DMS153 (cell line): ENCODE measurements at regions not wholly inside any gene's neighbourhood (a gene's known extent, or its start where the extent isn't known, plus 50 kb on each side); places are given as distances from the start of the nearest gene placed in this dataset.
"Not testable (repeated sequence)": the region's sequence is repeated elsewhere in the genome, so short reads cannot be mapped to it uniquely, and the experiment has no call there.

Source experiments
- DNase-seq: peaks from one replicate; lab custom pipeline; 2025; lab: John Stamatoyannopoulos, UW

DNA sequence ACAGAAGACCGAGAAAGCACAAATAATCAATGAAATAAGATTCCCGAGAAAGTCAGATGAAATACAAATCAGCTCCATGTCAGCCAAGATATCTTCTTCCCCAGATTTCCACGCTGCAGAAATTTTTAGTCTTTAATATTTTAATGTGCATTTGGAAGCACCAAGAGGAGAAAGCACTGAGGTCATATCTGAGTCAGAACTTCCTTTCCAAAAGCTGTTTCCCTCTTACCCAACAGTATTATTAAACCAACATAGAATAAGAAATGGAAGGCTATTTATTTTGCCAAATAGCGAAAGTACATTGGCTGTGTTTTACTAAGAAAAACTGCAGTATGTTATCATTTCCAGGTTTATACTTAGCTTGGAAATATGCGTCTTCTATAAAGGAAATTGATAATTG is 772.1 kb upstream of the CDH9 start:
- no peak for DNase-seq

DNA sequence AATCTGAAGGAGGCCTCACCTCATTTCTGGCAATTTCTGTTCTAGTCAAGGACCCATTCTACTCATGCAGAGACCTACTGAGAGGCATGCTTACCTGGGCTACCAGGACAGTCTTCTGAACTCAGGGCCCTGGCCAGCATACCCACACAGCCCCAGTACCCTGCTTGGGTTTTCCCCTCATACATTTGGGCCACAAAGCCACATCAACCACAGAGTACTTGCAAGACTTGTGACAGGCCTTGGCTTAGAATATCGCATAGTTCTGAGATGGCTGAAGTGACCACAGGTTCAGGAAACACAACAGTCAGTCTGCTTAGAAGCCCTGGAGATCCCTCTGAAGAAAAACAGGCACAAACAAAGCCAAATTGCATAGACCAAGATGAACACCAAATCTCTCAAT is 758.8 kb upstream of the CDH9 start:
- no peak for DNase-seq

DNA sequence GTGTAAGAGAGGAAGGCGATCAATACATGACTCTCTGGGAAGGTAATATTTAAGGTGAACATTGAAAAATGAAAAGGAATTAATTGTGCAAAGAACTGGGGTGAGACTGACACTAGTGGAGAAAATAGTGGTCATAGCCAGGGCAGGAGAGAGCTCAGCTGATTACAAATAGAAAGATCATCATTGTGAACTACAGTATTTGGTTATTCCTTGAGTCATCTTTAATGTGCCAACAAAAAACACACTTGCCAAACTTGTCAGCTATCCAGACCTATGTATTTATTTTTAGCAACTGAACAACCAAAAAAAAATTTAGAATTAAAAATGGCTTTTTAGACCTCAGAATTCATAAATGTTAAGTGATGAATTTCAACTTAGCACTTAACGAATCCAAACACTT is 749.8 kb upstream of the CDH9 start:
- no peak for DNase-seq

DNA sequence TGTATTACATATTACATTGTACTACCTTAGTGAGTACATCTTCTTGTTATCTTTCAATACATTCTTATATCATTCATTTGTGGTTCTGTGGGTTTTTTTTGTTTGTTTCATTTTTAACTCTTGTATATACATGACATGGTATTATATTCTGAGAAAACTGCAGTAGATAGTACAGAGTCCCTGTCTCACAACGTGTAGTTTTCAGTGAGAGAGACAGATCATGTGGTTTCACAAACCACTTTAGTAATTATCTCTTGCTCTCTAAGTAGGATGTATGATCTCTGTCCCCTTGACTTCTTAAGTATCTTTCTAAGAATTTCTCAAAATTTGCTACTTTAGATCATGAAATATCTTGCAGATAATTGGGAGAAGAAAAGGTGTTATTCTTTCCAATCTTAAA is 745.9 kb upstream of the CDH9 start:
- DNase-seq = no peak

DNA sequence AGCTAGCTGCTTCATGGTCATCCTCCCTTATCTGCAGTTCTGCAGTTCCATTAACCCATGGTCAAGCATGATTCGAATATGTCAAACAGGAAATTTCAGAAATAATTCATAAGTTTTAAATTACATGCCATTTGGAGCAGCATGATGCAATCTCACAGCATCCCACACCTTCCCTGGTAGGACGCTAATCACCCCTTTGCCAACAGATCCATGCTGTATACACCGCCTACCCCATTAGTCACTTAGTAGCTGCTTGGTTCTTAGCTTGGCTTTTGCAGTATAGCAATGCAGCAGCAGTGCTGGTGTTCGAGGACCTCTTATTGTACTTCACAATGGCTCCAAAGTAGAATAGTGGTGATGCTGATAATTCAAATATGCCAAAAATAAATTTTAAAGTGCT is 739.7 kb upstream of the CDH9 start:
- no peak for DNase-seq

DNA sequence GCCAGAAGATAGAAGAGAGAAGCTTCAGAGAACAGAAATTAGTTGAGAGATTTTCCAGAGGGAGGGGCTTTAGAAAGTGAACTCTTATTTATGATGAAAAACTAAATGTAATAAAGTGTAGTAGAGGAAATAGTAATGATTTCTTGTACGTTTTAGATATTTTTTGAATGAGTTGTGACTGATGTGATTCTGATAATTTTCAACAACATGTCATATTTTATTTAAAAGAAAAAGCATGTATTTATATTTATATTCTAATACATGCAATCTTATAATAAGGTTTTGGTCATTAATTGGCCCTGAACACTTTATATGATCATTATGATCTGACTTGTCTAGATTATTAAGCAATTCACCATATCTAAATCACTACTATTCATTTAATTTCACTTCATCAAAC is 735.2 kb upstream of the CDH9 start:
- no peak for DNase-seq

DNA sequence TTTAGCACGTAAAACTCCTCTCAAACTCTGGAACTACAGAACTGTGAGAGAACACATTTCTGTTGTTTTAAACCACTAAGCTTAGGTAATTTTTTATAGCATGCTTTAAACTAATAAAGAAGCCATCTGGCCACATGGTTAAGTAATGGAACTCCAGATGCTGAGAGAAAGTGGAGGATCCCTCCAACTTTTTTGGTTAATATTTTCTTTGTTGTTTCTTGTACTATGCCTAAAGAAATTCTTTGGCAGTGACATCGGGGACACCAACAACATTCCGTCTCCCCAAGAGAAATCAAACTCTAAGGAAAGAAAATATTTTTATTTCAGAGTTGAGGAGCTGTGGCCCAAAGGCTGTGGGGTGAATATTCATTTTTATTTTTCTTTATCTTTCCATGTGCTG is 734.8 kb upstream of the CDH9 start:
- DNase-seq = no peak

DNA sequence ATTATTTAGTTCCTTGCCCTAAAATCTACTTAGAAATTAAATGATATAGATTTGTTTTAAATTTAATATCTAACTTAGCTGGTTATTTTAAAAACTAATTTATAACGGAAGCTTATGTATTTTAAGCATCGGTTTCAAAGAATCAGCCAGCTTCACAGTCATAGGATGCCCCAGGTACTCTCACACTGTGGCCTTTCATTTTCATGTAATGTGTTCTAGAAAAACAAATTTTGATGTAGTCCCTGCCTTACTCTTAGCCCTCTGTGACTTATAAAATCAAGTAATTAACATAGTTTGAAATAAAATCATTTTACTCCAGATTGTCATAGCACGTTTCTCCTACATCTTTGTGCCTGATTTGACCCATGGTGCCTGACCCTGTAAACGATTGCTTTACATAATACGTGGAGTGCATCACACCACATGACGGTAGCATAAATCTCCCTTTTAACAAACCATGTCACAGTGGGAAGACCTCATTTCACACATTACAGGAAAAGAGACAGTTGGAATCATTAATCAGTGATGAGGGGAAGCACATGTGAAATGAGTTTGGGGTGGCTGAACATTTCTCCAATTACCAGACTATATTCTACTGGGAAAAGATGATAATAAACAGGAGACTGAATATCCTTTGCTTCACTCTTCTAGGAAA is 731.5 kb upstream of the CDH9 start:
- DNase-seq = no peak

DNA sequence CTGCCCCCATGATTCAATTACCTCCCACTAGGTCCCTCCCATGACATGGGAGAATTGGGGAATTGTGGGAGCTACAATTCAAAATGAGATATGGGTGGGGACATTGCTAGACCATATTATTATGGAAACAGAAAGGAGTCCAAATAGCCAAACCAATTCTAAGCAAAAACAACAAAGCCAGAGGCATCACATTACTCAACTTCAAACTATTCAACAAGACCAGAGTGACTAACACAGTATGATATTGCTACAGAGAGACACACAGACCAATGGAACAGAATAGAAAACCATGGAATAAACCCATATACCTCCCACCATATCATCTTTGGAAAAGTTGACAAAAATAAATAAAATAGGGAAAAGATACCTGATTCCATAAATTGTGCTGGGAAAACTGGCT is 710.5 kb upstream of the CDH9 start:
- DNase-seq = no peak

DNA sequence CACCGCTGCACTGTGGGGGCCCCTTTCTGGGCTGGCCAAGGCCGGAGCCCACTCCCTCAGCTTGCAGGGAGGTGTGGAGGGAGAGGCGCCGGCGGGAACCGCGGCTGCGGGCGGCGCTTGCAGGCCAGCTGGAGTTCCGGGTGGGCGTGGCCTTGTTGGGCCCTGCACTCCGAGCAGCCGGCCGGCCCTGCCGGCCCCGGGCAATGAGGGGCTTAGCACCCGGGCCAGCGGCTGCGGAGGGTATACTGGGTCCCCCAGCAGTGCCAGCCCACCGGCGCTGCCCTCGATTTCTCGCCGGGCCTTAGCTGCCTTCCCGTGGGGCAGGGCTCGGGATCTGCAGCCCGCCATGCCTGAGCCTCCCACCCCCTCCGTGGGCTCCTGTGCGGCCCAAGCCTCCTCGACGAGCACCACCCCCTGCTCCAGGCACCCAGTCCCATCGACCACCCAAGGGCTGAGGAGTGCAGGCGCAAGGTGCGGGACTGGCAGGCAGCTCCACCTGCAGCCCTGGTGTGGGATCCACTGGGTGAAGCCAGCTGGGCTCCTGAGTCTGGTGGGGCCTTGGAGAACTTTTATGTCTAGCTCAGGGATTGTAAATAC is 705.1 kb upstream of the CDH9 start:
- DNase-seq = not testable (repeated sequence)

DNA sequence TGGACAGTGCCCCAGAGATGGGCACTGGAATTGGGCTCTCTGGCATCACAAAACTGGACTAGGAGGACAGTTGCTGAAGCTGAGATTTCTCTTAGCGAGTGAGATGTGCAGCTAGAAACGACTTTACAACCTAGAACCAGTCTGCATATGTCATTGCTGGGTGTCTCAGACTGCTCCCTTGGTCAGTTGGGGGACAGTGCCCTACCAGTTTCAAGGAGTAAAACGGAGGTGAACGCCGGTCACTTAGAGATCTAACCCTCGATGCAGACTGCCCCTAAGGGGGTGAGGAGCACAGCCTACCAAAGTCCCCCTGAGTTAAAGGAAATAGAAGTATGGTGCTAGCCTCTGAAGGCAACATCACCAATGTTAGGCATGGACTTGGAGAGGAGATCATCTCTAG is 704.4 kb upstream of the CDH9 start:
- DNase-seq = no peak

DNA sequence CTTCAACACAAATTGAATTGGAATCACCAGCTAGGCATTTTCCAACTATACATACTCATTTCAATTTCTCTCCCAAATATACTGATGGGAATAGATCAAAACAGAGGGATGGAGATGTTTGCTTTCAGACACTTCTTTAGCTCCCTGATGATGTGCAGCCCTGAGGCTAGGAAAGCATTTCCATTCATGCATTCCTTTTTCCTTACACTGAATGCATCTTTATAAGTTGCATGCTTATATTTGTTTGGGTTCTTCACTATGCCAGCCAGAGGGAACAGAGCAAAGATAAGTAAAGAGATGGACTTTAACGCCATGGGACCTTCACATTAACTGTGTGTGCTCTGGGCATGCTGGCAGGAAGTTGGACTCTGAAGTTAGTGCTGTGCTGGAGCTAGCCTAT is 696.5 kb upstream of the CDH9 start:
- DNase-seq = no peak

DNA sequence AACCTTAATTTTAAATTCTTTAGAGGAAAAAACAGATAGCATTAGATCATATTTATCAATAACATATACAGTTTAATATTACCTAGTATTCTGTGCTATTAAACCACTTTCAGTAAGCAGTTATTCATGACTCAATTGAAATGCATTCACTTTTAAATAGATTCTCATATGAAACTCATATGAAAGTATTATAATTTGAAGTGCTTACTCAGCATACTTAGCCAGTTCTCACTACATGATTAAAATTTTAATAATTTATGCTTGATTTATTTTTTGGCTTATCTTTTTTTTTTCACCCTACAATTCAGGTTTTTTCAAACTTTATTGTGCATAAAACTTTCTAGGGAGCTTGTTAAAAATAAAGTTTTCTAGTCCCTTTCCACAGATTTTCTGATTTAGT is 694.9 kb upstream of the CDH9 start:
- no peak for DNase-seq

DNA sequence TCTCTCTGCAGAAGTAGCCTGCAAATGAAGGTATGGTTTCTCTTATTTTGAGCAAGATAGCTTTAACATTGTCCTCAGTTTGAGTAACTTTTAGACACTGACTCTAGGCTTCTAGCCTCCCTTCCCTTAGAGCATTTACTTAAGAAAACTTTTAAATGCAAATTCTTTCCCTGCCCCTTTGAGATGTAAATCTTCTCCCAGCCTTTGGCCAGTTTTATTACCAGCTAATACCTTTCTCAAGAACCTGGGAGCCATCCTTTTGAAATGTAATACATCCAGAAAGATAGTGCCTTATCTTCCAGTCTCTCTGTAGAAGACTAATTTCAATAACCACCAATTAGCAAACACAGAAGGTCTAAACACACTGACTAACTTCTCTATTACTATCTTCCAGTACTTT is 688.9 kb upstream of the CDH9 start:
- no peak for DNase-seq

DNA sequence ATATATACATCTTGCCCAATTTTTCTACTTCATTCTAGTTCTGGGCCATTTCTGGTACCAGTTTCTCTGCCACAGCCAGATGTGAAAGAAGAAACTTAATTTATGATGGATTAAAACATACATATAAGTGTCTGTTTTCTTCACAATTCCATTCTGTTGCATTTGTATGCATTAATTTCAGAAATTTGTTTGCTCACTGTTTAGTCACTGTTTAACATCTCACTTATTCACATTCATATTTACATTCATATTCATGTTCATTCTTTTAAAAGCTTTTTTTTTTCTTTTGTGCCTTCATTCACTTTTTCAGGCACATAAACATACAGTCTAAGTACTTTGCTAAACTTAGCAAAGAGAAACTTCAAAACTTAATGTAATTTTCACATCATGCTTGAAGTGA is 684.0 kb upstream of the CDH9 start:
- no peak for DNase-seq

DNA sequence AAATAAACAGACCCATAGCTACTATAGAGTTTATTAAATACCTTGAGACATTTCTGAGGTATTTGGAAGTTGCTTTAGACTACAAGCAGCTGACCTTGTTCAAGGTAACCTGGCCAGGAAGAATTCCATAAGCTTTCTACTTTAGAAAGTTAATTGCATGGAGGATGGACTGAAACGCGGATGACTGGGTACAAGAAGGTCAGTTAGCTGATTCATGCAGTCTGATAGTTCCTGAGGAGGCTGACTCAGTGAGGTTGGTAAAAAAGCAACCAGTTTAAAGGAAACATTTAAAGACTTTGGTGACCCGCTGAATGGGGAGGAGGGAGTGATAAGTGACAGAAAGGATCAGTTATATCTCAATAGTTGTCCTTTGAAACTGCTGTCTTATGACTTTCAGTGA is 670.1 kb upstream of the CDH9 start:
- no peak for DNase-seq

DNA sequence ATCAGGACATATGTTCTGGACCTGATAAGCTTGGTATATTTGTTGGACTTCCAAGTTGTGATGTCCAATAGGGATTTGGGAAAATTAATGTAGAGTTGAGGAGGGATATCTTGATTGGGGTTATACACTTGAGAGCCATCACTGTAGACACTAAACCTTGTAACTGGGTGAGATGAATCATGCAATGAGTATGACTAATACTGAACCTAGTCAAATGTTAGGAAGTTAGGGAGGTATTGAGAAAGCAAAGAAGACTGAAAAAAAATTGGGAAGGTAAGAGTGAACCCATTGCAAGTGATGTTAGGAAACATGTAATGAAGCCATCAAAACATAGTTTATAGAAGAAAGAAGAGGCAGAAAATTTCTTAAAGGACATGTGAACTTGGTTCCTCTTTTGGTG is 668.4 kb upstream of the CDH9 start:
- no peak for DNase-seq

DNA sequence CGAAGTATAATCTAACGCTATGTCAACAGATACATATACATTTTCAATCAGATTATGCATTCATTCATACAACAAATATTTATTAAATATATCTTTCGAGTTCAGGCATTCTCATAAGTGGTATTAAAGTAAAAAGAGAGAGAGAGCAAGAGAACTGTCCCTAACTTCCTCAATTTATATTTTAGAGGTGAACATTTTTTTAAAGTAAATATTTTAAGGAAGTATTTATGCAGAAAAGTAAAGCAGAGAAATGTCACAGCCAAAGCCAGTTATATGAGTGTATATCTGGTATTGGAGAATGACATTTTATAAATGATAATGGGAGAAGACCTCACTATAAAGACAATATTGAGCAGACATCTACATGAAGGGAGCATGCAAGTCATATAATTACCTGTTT is 667.3 kb upstream of the CDH9 start:
- DNase-seq = no peak

DNA sequence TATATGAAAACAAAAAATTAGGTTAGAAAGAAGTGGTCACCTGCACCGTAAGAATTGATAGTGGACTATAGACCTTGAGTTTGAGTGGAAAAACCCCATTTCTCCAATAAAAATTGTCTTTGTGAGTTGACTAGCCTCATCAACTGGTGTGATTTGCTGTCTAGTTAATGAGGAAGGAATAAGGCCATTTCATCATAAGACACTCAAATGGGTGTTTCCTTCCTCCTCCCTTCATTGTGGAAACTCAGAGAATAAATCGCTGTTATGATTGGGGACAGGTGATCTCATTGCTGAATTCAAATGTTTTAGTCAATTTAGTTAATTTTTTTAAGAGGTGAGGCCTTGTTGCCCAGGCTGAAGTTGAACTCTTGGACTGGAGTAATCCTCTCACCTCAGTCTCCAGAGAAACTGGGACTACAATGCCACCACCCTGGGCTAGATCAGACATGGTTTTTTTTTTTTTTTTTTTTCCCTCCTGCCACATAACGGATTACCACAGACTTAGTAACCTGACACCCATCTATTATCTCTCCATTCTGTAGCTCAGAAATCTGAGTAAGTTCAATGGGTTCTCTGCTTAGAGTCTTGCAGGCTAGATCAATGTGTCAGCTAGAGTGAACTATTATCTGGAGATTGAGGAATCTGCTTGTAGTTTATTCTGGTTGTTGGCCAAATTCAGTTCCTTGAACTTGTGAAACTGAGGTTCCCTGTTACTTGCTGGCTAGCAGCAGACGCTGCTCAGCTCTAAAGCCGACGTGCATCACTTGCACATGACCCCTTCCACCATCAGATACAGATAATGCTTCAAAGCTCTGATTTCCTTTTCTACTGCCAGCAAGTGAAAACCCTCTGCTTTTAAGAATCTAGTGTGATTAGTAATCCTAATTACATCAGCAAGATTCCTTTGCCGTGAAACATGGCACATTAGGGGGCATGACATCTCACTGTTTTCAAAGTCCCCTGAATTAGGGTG is 663.8 kb upstream of the CDH9 start:
- DNase-seq = peak; percentile 49

DNA sequence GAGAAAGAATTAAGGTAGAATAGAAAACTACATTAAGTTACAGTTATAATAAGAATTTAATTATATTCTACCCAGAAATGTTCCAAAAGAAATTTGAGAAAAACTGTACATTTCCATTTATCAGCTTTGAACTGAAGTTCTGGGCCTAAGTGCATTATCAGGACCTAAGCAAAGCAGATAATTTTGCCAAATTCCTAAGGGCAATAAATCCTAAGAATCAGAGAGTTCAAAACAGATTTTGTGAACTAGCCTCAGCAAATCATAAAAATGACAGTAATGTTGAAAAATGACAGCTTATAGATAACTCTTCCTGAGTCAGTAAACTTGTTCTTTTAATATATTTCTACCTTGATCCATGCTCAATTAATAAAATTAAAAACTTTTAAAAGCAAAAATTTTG is 662.1 kb upstream of the CDH9 start:
- no peak for DNase-seq

DNA sequence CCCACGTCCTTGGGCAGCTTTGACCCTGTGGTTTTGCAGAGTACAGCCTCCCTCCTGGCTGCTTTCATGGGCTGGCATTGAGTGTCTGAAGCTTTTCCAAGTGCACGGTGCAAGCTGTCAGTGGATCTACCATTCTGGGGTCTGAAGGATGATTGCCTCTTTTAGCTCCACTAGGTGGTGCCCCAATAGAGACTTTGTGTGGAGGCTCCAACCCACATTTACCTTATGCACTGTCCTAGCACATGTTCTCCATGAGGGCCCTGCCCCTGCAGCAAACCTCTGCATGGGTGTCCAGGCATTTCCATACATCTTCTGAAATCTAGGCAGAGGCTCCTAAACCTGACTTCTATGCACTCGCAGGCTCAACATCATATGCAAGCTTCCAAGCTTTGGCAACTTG is 644.2 kb upstream of the CDH9 start:
- DNase-seq = no peak

DNA sequence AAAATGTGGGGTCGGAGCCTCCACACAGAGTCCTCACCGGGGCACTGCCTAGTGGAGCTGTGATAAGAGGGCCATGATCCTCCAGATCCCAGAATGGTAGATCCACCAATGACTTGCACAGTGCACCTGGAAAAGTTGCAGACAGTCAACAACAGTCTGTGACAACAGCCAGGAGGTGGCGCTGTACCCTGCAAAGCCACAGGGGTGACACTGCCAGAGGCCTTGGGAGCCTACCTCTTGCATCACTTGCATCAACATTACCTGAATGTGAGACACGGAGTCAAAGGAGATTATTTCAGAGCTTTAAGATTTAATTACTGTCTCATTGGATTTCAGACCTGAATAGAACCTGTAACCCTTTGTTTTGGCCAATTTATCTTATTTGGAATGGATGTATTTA is 614.1 kb upstream of the CDH9 start:
- DNase-seq = no peak

DNA sequence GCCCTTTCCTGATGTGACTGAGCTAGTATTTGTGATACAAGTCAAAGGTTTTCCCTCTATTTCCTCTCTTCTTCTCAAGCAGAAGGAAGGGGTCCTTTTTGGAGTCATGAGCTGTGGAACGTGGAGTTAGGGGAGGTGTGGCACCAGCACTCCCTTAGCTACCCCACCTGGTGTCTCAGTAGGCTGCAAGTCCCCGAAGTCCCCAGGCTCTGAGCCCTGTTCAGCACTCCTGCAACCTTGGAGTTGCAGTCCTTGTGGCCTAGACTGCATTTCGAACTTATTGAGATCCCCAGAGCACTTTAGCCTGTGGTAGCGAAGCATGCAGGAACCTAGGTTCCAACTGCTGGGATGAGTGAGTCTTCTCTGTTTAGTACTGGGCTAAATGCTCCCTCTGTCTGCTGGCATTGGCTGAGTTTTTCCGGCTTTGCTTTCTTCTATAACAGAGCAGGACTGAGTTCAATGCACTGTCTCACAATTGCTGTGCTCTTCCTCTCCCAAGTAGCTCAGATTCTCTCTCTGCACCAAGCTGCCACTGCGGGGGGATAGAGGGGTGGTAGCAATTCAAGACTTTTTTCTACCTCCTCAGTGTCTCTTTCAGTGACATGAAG is 600.7 kb upstream of the CDH9 start:
- no peak for DNase-seq
